SKM-1 (cell line): ENCODE measurements at regions not wholly inside any gene's neighbourhood (a gene's known extent, or its start where the extent isn't known, plus 50 kb on each side); places are given as distances from the start of the nearest gene placed in this dataset.

Experiments used
- DNase-seq: peaks from one replicate; lab custom pipeline; 2025; ENCODE audit not compliant: unreplicated experiment; lab: John Stamatoyannopoulos, UW

GRCh38 chr4:163949976-163950601 lies 455.6 kb downstream of the TMA16 start:
- no peak for DNase-seq

DNA sequence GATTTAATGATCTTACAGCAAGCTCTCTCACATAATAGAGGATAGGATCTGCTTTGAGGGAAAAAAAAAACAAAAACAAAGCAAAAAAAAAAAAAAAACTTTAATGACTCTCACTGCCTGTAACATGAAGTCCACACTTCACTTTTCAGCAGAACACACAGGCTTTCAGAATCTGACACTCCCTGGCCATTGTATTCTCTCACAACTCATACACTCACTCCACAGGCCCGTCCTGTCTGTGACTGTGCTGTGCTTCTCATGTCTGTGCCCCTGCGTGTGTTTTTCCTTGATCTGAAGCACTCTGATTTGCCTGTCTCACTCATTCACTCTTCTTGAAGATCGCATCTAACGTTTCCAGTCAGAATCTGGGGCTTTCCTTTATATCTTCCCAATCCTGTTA lies 460.8 kb downstream of the TMA16 start:
- DNase-seq, result no peak

GRCh38 chr4:163958751-163959150 lies 464.3 kb downstream of the TMA16 start:
- no peak for DNase-seq

- DNase-seq, result no peak
Measured at GRCh38 chr4:163959932-163960331, 465.4 kb downstream of the TMA16 start.

DNA sequence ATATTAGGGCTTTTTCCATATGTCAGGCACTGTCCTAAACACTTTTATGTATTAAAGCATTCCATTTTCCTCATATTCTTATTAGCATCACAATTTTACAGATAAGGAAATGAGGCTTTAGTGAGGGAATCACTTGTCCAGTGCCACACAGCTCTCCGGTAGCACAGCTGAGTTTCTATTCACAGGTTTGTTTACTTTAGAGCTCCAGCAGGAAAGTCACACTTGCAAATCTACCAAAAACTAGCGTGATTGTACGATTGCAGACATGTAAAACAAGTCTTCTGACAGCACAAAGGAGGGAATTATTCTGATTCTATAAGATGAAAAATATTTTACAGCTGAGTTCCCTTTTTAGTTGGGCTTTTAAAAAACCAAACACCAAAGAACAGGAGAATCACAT lies 472.1 kb downstream of the TMA16 start:
- no peak for DNase-seq

DNA sequence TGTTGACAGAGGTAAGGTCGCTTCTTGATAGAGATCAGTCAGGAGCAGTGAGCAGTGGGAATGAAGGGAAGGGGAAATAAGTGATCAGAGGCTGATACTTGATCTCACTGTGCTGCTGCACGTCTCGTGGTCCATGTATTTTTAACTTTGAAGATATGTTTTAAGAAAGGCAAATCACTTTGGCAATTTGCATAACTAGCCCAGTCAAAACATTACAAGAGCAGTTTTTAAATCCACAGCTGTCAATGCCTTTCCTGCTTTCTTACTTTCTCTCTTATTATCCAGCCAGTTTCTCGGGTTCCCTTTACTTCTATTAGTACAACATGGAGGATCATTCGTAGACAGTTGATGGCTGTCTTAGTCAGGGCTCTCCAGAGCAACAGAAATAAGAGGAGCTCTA lies 472.8 kb downstream of the TMA16 start:
- DNase-seq, result no peak

- DNase-seq, result no peak
Measured at GRCh38 chr4:163967710-163968109, 473.2 kb downstream of the TMA16 start.

GRCh38 chr4:163969291-163969690 lies 474.8 kb downstream of the TMA16 start:
- DNase-seq, result no peak

GRCh38 chr4:163976588-163976987 lies 482.1 kb downstream of the TMA16 start:
- DNase-seq, result no peak

GRCh38 chr4:163988391-163988790 lies 493.9 kb downstream of the TMA16 start:
- no peak for DNase-seq

GRCh38 chr4:163988865-163989264 lies 494.4 kb downstream of the TMA16 start:
- DNase-seq, result no peak

DNA sequence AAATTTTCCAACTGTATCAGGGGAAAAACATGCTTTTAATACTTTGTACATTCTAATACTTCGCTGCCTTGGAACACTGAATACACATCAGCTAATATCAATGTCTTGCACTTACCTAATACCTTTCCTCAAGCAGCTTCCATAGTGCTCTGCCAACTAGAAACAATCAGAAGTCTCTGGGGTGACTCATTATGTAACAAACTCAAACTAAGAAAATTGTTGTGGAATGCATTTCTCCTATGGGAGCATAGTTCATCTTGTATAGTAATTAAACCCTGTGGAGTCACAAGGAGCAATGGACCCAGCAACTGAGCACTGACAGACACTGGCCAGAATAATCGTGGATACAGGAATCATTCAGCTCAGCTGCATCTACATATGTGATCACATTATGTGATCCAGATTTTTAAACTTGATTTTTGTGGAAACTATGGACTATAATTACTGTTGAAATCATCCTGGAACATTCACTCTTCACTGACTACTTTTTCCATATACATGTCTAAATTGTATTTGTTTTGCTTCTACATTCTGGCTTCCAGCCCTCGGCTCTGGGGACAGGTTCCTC lies 496.9 kb downstream of the TMA16 start:
- DNase-seq, result no peak

DNA sequence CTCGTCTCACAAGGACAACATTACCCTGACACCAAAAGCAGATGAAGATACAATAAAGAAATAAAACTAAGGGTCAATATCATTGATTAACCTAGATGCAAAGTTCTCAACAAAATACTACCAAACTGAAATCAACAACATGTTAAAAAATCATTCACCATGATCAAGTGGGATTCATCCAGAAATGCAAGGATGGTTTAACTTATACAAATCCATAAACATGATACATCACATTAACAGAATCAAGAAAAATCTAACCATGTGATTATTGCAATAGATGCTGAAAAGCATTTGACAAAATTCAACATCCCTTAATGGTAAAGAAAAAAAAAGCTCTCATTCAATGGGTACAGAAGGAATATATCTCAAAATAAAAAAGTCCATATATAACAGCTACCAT lies 514.9 kb downstream of the TMA16 start:
- no peak for DNase-seq

DNA sequence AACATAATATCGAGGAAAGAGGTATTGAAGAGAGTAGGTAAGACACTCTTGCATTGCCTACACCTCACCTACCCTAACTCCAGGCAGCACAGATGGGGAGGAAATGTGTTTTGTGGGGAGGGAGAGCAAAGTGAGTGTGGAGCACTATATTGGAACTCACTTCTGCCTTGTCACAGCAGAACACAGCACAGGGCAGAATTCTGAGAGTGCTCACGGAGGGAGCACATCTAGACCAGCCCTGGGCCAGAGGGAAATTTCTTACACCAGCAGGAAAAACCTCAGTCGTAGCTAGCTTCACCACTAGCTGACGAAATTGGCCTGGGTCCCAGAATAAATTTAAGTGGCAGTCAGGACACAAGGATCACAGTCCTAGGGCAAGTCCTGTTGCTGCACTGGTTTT lies 517.3 kb downstream of the TMA16 start:
- no peak for DNase-seq

DNA sequence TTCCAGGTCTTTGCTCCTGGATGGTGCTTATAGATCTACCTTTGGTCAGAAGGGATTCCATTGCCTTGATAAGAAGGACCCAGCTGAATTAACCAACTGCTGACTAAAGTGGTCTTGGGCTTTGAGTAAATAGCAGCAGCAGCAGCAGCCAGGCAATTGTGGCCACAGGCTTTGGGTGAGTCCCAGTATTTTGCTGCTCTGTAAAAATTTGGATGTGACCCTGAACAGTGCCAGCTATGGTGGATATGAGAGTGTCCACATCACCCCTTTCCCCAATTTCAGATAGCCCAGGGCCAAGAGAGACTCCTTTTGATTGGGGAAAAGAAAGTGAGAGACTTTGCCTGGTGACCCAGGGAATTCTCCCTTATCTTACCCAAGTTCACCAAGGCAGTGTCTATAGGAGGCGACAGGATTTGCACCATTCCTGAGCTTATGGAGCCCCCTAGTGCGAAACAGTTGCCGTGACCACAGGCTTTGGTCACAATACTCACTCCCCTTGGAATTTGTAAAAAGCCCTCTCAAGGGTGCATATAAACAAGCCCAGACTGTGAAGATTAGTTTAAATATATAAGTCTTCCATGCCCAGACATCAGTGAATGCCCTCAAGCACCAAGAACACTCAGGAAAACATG lies 518.0 kb downstream of the TMA16 start:
- peak; percentile 16 for DNase-seq

GRCh38 chr4:164021947-164022346 lies 527.5 kb downstream of the TMA16 start:
- no peak for DNase-seq

GRCh38 chr4:164023214-164023613 lies 528.7 kb downstream of the TMA16 start:
- no peak for DNase-seq

DNA sequence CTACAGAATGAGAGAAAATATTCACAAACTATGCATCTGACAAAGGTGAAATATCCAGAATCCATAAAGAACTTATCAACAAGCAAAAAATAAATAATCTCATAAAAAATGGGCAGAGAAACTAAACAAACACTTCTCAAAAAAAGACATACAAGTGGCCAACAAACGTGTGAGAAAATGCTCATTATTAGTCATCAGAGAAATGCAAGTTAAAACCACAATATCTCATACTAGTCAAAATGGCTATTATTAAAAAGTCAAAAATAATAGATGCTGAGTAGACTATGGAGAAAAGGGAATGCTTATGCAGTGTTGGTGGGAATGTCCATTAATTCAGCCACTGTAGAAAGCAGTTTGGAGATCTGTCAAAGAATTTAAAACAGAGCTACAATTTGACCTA lies 533.3 kb downstream of the TMA16 start:
- no peak for DNase-seq

GRCh38 chr4:164039482-164039881 lies 545.0 kb downstream of the TMA16 start:
- no peak for DNase-seq

DNA sequence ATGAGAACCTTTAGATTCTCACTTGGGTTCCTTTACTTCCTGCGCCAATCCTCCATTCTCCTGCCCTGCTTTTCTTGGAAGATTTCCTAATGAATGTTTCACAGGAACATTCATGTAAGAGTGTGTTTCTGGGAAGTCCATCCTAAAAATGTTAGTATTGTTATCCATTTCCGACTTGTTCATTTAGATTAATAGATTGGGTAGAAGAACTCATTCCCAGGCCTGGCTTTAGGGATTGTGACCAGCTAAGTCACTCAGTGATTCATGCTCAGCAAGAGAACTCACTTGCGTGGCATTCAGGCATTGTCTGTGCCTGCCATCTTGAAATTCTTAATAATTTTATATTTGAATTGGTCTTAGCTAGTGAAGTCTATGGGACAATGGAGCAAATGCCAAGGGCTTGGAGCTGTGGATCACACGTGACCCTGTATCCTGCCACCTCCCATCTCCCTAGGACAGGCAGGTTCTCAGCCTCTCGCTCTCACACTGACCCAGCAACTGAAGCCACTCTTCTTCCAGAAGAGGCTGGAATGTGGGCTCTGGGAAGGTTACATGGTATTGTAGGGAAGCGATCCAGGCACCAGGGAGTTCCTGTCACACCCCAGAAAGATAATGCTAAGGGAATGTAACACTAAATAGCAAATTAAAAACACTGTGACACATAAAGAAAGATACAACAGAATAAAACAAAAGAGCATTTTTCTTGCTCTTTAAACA lies 562.1 kb downstream of the TMA16 start:
- no peak for DNase-seq

DNA sequence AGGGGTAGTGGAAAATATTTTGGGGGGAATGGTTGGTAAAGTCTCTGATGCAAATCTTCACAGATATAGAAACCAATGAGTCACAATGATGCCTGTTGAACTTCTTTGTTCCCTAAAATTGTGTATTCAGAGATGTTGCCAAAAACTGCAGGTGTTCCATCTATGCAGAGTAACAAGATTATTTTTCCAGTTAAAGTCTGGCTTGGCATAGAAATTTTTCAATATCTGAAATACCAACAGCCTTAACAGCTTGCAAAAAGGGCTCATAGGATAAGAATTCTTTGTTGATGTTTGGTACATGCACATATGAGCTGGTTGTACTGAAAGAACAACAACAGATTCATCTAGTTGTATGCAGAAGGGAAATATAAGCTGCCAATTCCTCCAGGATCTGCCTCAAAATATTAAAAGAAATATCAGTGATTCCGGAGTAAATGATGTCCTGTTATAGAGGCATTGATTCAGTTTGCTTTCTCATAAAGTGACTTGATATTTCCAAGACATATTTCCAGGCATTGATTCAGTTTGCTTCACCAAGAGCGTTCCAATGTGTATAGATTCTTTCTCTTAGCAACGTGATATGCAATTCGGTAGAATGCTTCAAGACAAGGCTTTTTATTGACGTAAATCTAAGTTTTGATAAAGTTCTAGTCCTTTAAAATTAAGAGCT lies 564.4 kb downstream of the TMA16 start:
- DNase-seq, result no peak

DNA sequence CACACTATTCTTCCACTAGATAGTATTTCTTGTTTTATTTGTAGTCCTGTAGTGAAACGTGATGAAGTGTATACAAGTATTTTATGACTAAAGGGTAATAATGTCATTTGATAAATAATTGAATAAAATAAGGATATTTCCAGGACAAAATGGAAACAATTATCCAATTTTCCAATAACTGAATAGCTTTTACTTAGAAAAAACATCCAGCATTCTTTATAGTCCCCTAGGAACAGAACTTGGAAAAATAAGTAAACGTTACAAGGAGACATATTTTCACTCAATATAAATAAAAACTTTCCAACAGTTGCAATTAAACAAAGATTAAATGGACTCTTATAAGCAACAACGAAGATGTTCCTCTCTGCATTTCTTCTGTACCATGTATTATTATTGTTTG lies 566.0 kb downstream of the TMA16 start:
- no peak for DNase-seq
